ENCODE measurements at regions not wholly inside any gene's neighbourhood (a gene's known extent, or its start where the extent isn't known, plus 50 kb on each side); places are given as distances from the start of the nearest gene placed in this dataset.

DNA sequence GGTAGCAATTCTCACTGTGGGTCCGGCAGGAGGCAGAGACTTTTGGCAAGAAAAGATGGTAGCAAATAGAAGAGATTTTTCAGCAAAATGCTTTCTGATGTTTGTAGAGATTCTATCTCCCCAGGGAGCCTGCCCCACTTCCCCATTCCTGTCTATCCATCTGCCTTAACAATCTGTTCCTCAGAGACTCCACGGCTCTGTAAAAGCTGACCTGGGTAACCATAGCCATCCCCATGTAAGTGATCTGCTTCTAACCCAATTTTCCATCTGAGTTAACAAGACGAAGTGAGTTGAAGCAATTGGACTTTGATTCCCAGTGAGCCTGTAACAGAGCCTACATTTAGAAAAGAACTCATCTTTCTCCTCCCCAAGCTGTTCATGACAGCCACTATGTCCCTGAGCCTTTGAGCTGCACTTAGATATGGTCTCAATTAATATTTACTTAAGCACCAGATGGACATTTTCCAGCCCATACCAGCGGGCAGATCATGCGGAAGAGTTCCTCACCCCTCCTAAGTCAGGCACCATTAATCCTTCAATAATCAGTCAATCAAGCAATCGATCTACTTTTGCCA, 896.1 kb downstream of the CCSER2 start:
- no peak for TF ChIP-seq EZH2phosphoT487 (IDR thresholded peaks at IDR 0.05; ENCODE audit: borderline replicate concordance)
- TF ChIP-seq, protein P1, sequence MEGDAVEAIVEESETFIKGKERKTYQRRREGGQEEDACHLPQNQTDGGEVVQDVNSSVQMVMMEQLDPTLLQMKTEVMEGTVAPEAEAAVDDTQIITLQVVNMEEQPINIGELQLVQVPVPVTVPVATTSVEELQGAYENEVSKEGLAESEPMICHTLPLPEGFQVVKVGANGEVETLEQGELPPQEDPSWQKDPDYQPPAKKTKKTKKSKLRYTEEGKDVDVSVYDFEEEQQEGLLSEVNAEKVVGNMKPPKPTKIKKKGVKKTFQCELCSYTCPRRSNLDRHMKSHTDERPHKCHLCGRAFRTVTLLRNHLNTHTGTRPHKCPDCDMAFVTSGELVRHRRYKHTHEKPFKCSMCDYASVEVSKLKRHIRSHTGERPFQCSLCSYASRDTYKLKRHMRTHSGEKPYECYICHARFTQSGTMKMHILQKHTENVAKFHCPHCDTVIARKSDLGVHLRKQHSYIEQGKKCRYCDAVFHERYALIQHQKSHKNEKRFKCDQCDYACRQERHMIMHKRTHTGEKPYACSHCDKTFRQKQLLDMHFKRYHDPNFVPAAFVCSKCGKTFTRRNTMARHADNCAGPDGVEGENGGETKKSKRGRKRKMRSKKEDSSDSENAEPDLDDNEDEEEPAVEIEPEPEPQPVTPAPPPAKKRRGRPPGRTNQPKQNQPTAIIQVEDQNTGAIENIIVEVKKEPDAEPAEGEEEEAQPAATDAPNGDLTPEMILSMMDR (conservative IDR thresholded peaks at IDR 0.05; ENCODE audit: low read length) = no peak

All from Loucy (cell line).